ENCODE measurements at regions not wholly inside any gene's neighbourhood (a gene's known extent, or its start where the extent isn't known, plus 50 kb on each side); places are given as distances from the start of the nearest gene placed in this dataset.

GRCh38 chr4:159038536-159038935 lies 64.3 kb upstream of the RAPGEF2 start:
- TF ChIP-seq CTCF (conservative IDR thresholded peaks at IDR 0.05 in 1 of 2, IDR thresholded peaks at IDR 0.05 in 1 of 2; ENCODE audit: low read depth in 1 of 2, low read length in 2 of 2), result no peak
- no peak for TF ChIP-seq EZH2 (IDR thresholded peaks at IDR 0.05; ENCODE audit: low read length, missing control alignments)
